ENCODE measurements at regions not wholly inside any gene's neighbourhood (a gene's known extent, or its start where the extent isn't known, plus 50 kb on each side); places are given as distances from the start of the nearest gene placed in this dataset.
A peak's percentile ranks its signal among the peaks of the same experiment; 100 is the strongest.

DNA sequence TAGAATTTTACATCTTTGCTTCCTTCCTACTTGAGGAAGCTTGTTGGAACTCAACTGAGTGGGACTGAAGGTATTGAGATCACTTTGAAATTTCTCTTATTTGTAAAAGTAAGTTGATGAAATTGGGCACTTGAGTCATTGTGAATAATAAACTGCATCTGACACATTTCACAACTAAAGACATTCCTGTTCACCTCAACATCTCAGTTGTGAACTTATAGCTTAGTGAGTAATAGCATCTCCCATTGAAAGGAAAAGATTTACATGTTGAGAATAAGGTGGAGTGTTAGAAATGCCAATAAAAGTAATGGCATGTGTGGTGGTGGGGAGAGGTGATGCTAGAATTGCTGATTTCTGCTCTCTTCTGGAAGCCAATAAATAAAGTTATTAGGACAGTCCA is 145.0 kb downstream of the SLC24A2 start:
- no peak for TF ChIP-seq CTCF (IDR thresholded peaks at IDR 0.05; ENCODE audit: low read depth, low read length)
- TF ChIP-seq EZH2phosphoT487 (IDR thresholded peaks at IDR 0.05; ENCODE audit: low read depth): no peak
- H3K4me1 ChIP-seq (ENCODE audit: low read length): no peaks in the 10 kb centered on the region

GRCh38 chr9:19642256-19642655 is 146.6 kb downstream of the SLC24A2 start:
- Histone ChIP-seq H3K4me1 (ENCODE audit: low read length) (no peaks in the 10 kb centered on the region), H3K36me3 (replicated peaks; ENCODE audit: low read depth, low read length) (no peaks in the 10 kb centered on the region), H3K9me3 (ENCODE audit: insufficient read depth, low read length) (no peaks in the 10 kb centered on the region), H3K27me3 (ENCODE audit: low read depth, low read length) (peaks cover 19% of the 10 kb centered on the region), H4K20me1 (ENCODE audit: insufficient read depth, low read length) (no peaks in the 10 kb centered on the region), H3K9ac (ENCODE audit: low read length) (no peak overlapping the region), H3K27ac (ENCODE audit: low read length) (no peak overlapping the region), H2AFZ (ENCODE audit: low read depth, low read length) (no peak overlapping the region), H3K4me2 (ENCODE audit: low read length) (no peak overlapping the region), H3K79me2 (ENCODE audit: low read length) (no peaks in the 10 kb centered on the region), H3K4me3 (ENCODE audit: low read length) (no peak overlapping the region)
- TF ChIP-seq CTCF (IDR thresholded peaks at IDR 0.05; ENCODE audit: low read depth, low read length): no peak
- TF ChIP-seq EZH2phosphoT487 (IDR thresholded peaks at IDR 0.05; ENCODE audit: low read depth): no peak

More for the DNA sequence above, 145.0 kb downstream of the SLC24A2 start:
- Histone ChIP-seq H3K4me3 (ENCODE audit: low read length) (no peak overlapping the region), H3K4me2 (ENCODE audit: low read length) (no peak overlapping the region), H3K27ac (ENCODE audit: low read length) (no peak overlapping the region), H3K79me2 (ENCODE audit: low read length) (no peaks in the 10 kb centered on the region), H3K9ac (ENCODE audit: low read length) (no peak overlapping the region), H3K9me3 (ENCODE audit: insufficient read depth, low read length) (no peaks in the 10 kb centered on the region), H2AFZ (ENCODE audit: low read depth, low read length) (no peak overlapping the region), H3K36me3 (replicated peaks; ENCODE audit: low read depth, low read length) (no peaks in the 10 kb centered on the region), H3K27me3 (ENCODE audit: low read depth, low read length) (peaks cover 19% of the 10 kb centered on the region), H4K20me1 (ENCODE audit: insufficient read depth, low read length) (no peaks in the 10 kb centered on the region)

- Histone ChIP-seq H3K9me3 (ENCODE audit: insufficient read depth, low read length) (no peaks in the 10 kb centered on the region), H3K4me2 (ENCODE audit: low read length) (no peak overlapping the region), H3K36me3 (replicated peaks; ENCODE audit: low read depth, low read length) (no peaks in the 10 kb centered on the region), H3K4me3 (ENCODE audit: low read length) (no peak overlapping the region), H3K27me3 (ENCODE audit: low read depth, low read length) (peaks cover 19% of the 10 kb centered on the region), H3K27ac (ENCODE audit: low read length) (no peak overlapping the region), H2AFZ (ENCODE audit: low read depth, low read length) (no peak overlapping the region), H3K79me2 (ENCODE audit: low read length) (no peaks in the 10 kb centered on the region), H3K4me1 (ENCODE audit: low read length) (no peaks in the 10 kb centered on the region), H3K9ac (ENCODE audit: low read length) (no peak overlapping the region), H4K20me1 (ENCODE audit: insufficient read depth, low read length) (no peaks in the 10 kb centered on the region)
- TF ChIP-seq EZH2phosphoT487 (IDR thresholded peaks at IDR 0.05; ENCODE audit: low read depth) (no peak), CTCF (IDR thresholded peaks at IDR 0.05; ENCODE audit: low read depth, low read length) (peak; percentile 19; the same call in 1 of the 2 replicates)
These were observed 147.8 kb downstream of the SLC24A2 start for GRCh38 chr9:19641046-19641445.

DNA sequence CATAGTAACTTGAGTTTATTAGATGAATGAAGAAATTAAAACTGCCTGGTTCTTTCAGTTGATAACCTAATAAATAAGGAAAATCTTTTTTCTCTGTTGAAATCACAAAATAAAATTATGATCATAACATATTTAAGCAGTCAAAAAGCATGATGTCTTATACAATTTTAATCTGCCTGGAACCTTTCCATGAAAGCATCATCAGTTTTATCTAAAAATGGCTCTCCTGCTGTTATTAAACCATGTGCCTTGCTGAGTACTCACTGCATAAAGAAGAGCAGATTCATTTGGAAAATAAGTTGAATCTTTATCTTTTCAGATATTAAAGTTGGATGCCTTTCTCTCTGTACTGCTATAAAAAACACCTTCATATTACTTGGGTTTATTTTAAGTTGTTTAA is 148.8 kb downstream of the SLC24A2 start:
- H3K79me2 ChIP-seq (ENCODE audit: low read length): no peaks in the 10 kb centered on the region
- no peak overlapping the region for H3K27ac ChIP-seq (ENCODE audit: low read length)
- H3K9ac ChIP-seq (ENCODE audit: low read length): no peak overlapping the region
- no peak overlapping the region for H2AFZ ChIP-seq (ENCODE audit: low read depth, low read length)
- no peak overlapping the region for H3K4me2 ChIP-seq (ENCODE audit: low read length)
- no peaks in the 10 kb centered on the region for H4K20me1 ChIP-seq (ENCODE audit: insufficient read depth, low read length)
- no peak for TF ChIP-seq EZH2phosphoT487 (IDR thresholded peaks at IDR 0.05; ENCODE audit: low read depth)
- TF ChIP-seq CTCF (IDR thresholded peaks at IDR 0.05; ENCODE audit: low read depth, low read length): no peak
- H3K9me3 ChIP-seq (ENCODE audit: insufficient read depth, low read length): no peaks in the 10 kb centered on the region
- H3K36me3 ChIP-seq (replicated peaks; ENCODE audit: low read depth, low read length): no peaks in the 10 kb centered on the region
- no peaks in the 10 kb centered on the region for H3K4me1 ChIP-seq (ENCODE audit: low read length)
- H3K4me3 ChIP-seq (ENCODE audit: low read length): no peak overlapping the region
- H3K27me3 ChIP-seq (ENCODE audit: low read depth, low read length): peaks cover 22% of the 10 kb centered on the region

Measured in OCI-LY3 (cell line).